ENCODE measurements at regions not wholly inside any gene's neighbourhood (a gene's known extent, or its start where the extent isn't known, plus 50 kb on each side); places are given as distances from the start of the nearest gene placed in this dataset.

- TF ChIP-seq ZNF275 (CRISPR knock-in tag; IDR thresholded peaks at IDR 0.05; ENCODE audit: borderline replicate concordance) (no peak), XBP1 (CRISPR knock-in tag; IDR thresholded peaks at IDR 0.05) (no peak), POLR2AphosphoS5 (IDR thresholded peaks at IDR 0.05; ENCODE audit: low read depth, low read length) (no peak), ZBTB4 (CRISPR knock-in tag; IDR thresholded peaks at IDR 0.05; ENCODE audit: borderline replicate concordance) (no peak), HNRNPLL (IDR thresholded peaks at IDR 0.05; ENCODE audit: low read depth, low read length, poor library complexity, severe bottlenecking) (no peak), POLR2AphosphoS2 (IDR thresholded peaks at IDR 0.05; ENCODE audit: low read depth, low read length) (no peak), IRX3 (CRISPR knock-in tag; IDR thresholded peaks at IDR 0.05; ENCODE audit: borderline replicate concordance, low read depth) (no peak), TBL1XR1 (IDR thresholded peaks at IDR 0.05; ENCODE audit: borderline replicate concordance, low read length, partially characterized antibody) (no peak), SIN3A (IDR thresholded peaks at IDR 0.05; ENCODE audit: borderline replicate concordance, low read depth, low read length) (no peak), CTCF (CRISPR knock-in tag; IDR thresholded peaks at IDR 0.05) (no peak), ATF1 (CRISPR knock-in tag; IDR thresholded peaks at IDR 0.05) (no peak), ZNF224 (CRISPR knock-in tag; IDR thresholded peaks at IDR 0.05) (no peak)
These were observed 92.0 kb upstream of the ASIC2 start for GRCh38 chr17:33385133-33385532.

All from HepG2 (cell line).